NCI-H526 treated with DMSO at 0.1 percent for 48 hours (cell line): ENCODE measurements at regions not wholly inside any gene's neighbourhood (a gene's known extent, or its start where the extent isn't known, plus 50 kb on each side); places are given as distances from the start of the nearest gene placed in this dataset.

Experiments used
- DNase-seq: peaks from one replicate; lab custom pipeline; 2025; lab: John Stamatoyannopoulos, UW

GRCh38 chr2:94939349-94939748 is 68.1 kb downstream of the TEKT4 start:
- DNase-seq = no peak

- no peak for DNase-seq
Measured at GRCh38 chr2:94947097-94948016, 76.1 kb downstream of the TEKT4 start.

GRCh38 chr2:94955702-94956101 is 69.8 kb upstream of the MAL start:
- peak; percentile 98 for DNase-seq

GRCh38 chr2:94956797-94957391 is 68.6 kb upstream of the MAL start:
- peak; percentile 69 for DNase-seq

- DNase-seq = no peak
Measured at GRCh38 chr2:94958245-94958644, 67.3 kb upstream of the MAL start.

- no peak for DNase-seq
Measured at GRCh38 chr2:94960266-94960665, 65.2 kb upstream of the MAL start.

GRCh38 chr2:94960751-94961150 is 64.8 kb upstream of the MAL start:
- no peak for DNase-seq

GRCh38 chr2:94964193-94964592 is 61.3 kb upstream of the MAL start:
- no peak for DNase-seq

- DNase-seq = no peak
Measured at GRCh38 chr2:94966689-94967088, 58.8 kb upstream of the MAL start.

- DNase-seq = no peak
Measured at GRCh38 chr2:94970353-94970752, 55.2 kb upstream of the MAL start.
